ENCODE measurements at regions not wholly inside any gene's neighbourhood (a gene's known extent, or its start where the extent isn't known, plus 50 kb on each side); places are given as distances from the start of the nearest gene placed in this dataset.

- no peak for TF ChIP-seq CTCF (IDR thresholded peaks at IDR 0.05 in 8 of 11, conservative IDR thresholded peaks at IDR 0.05 in 3 of 11)
- TF ChIP-seq POLR2A (IDR thresholded peaks at IDR 0.05): no peak
- no peak for TF ChIP-seq POLR2AphosphoS5 (IDR thresholded peaks at IDR 0.05)
Measured at GRCh38 chr2:125584732-125585131, 1071.2 kb upstream of the GYPC start.

Measured in spleen (tissue), 7 donors.